AG04450 (cell line): ENCODE measurements at regions not wholly inside any gene's neighbourhood (a gene's known extent, or its start where the extent isn't known, plus 50 kb on each side); places are given as distances from the start of the nearest gene placed in this dataset.

Source experiments
- CTCF ChIA-PET: fragments of 300-600, 350-600 bp; formaldehyde crosslinking; extraction: SDS; loops from one replicate; lab custom pipeline; 2022; ENCODE audit warnings: antibody characterized with exemption, inconsistent platforms; lab: Charles Lee
- POLR2A ChIA-PET: fragments of 350-600 bp; formaldehyde crosslinking; extraction: SDS; loops from one replicate; lab custom pipeline; 2021; ENCODE audit warnings: antibody characterized with exemption, inconsistent platforms; lab: Yijun Ruan, JAX
- DNase-seq: peaks from one replicate; pipeline ENCODE4 v3.0.0-alpha.2; 2011; ENCODE audit warnings: low read depth, low spot score
- H3K27ac ChIP-seq: one replicate; pipeline ENCODE4 v1.5.1; 2012; ENCODE audit warnings: low read depth, low read length, control low read depth
- H3K27me3 ChIP-seq: one replicate; pipeline ENCODE4 v1.6.0; 2012; ENCODE audit warnings: low read length; ENCODE audit not compliant: control insufficient read depth, insufficient read depth
- H3K4me3 ChIP-seq: 2 replicates; pipeline ENCODE4 v1.5.1; 2011; ENCODE audit warnings: mild to moderate bottlenecking, low read depth, low read length, control low read depth
- H3K9me3 ChIP-seq: 2 replicates; pipeline ENCODE4 v1.5.1; 2012; ENCODE audit warnings: low read length; ENCODE audit not compliant: control insufficient read depth, insufficient read depth
- CTCF ChIP-seq: IDR thresholded peaks from 2 replicates; pipeline ENCODE4 v1.5.1; 2011; ENCODE audit warnings: low read depth, low read length, control low read depth, inconsistent platforms

GRCh38 chr17:5871666-5872065 is 198.5 kb upstream of the WSCD1 start:
- POLR2A ChIA-PET: interaction anchor here (0.6 kb wide), 1 partner anchor 10 kb away, joined by 3 read pairs; no protein-coding TSS in a partner anchor
- Histone ChIP-seq H3K27me3 (peaks cover 3% of the 10 kb centered on the region), H3K4me3 (no peak overlapping the region), H3K27ac (no peak overlapping the region), H3K9me3 (peaks cover 5% of the 10 kb centered on the region; the same call in 1 of the 2 replicates)
- TF ChIP-seq CTCF: no peak
- CTCF ChIA-PET: no interaction called here
- DNase-seq: no peak

GRCh38 chr17:5872831-5873230 is 197.3 kb upstream of the WSCD1 start:
- no peak for TF ChIP-seq CTCF
- peaks cover 5% of the 10 kb centered on the region; the same call in 1 of the 2 replicates for H3K9me3 ChIP-seq
- CTCF ChIA-PET: no interaction called here
- DNase-seq: no peak
- H3K4me3 ChIP-seq: no peak overlapping the region
- no peak overlapping the region for H3K27ac ChIP-seq
- POLR2A ChIA-PET: no interaction called here
- H3K27me3 ChIP-seq: peaks cover 3% of the 10 kb centered on the region

- CTCF ChIA-PET: no interaction called here
- H3K27ac ChIP-seq: no peak overlapping the region
- peaks cover 3% of the 10 kb centered on the region for H3K27me3 ChIP-seq
- TF ChIP-seq CTCF: no peak
- no peak for DNase-seq
- no peak overlapping the region for H3K4me3 ChIP-seq
- POLR2A ChIA-PET: no interaction called here
- peaks cover 5% of the 10 kb centered on the region; the same call in 1 of the 2 replicates for H3K9me3 ChIP-seq
Measured at GRCh38 chr17:5873781-5874180, 196.4 kb upstream of the WSCD1 start.

GRCh38 chr17:5874486-5874885 is 195.7 kb upstream of the WSCD1 start:
- no peak for DNase-seq
- ChIA-PET POLR2A (no interaction called here), CTCF (no interaction called here)
- Histone ChIP-seq H3K9me3 (peaks cover 5% of the 10 kb centered on the region; the same call in 1 of the 2 replicates), H3K27ac (no peak overlapping the region), H3K27me3 (peaks cover 3% of the 10 kb centered on the region), H3K4me3 (no peak overlapping the region)
- no peak for TF ChIP-seq CTCF

- DNase-seq: no peak
- Histone ChIP-seq H3K4me3 (no peak overlapping the region), H3K27me3 (peaks cover 3% of the 10 kb centered on the region), H3K9me3 (peaks cover 2% of the 10 kb centered on the region; the same call in 1 of the 2 replicates), H3K27ac (no peak overlapping the region)
- TF ChIP-seq CTCF: no peak
- POLR2A ChIA-PET: no interaction called here
- CTCF ChIA-PET: no interaction called here
Measured at GRCh38 chr17:5877366-5877765, 192.8 kb upstream of the WSCD1 start.
